ENCODE measurements at regions not wholly inside any gene's neighbourhood (a gene's known extent, or its start where the extent isn't known, plus 50 kb on each side); places are given as distances from the start of the nearest gene placed in this dataset.

DNA sequence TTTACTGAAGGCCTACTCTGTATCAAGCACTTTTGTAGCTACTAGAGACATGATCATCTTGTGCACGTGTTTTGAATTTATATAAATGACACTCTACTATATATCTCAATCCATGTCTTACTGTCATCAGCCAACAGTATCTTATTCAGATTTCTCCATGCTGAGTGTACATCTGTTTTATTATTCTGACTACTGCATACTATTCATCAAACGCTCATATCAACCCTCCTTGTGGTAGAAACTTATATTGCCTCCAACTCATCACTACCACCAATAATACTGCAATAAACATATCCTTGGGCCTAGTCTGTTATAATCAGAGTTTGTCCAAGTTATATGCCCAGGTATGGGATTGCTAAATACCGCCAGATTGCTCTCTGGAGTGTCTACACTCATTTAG lies 81.6 kb upstream of the IRF2BP2 start:
- DNase-seq (ENCODE audit: low spot score): peak; percentile 38

DNA sequence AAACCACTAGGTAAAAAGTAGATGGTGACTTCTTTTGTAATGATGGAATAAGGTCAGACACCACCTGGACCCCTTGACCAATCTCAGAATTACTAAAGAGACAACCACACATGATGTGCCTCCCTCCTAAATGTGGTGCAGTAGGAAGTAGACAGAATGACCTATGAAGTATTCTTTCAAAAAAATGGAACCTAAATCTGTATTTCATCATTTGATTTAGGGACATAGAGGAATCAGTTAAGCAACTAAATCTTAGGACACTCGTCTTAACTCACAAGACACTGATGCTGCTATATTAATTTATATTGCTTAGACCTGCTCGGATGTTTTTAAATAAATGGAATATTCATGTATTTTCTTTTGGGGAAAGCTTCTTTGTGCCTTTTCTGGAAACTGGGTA lies 80.9 kb upstream of the IRF2BP2 start:
- no peak for DNase-seq (ENCODE audit: low spot score)

DNA sequence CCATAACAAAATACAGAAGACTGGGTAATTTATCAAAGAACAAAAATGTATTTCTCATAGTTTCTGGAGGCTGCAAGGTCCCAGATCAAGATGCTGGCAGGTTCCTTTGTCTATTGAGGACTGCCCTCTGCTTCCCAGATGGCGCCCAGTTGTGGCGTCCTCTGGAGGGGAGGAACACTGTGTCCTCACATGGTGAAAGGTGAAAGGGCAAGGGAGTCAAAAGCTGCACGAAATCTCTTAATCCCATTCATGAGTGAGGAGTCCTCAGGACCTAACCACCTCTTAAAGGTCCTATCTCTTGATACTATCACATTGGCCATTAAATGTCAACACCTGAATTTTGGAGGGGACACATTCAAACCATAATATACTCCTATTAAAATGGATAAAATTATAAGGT lies 79.3 kb upstream of the IRF2BP2 start:
- DNase-seq (ENCODE audit: low spot score): no peak

DNA sequence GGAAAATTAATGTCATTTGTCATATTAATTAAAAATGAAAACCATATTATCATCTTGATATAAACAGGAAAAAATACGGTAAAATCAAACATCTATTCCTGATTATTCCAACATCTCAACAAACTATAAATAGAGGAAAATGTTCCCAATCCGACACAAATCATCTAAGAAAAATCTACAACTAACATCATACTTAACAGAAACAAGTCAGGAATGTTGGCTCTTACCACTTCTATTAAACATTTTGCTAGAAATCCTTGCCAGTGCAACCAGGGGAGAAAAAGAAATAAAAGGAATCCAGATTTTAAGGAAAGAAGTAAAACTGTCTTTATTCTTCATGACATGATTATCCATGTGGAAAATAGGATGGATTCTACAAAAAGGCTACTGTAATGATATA lies 77.0 kb upstream of the IRF2BP2 start:
- no peak for DNase-seq (ENCODE audit: low spot score)

DNA sequence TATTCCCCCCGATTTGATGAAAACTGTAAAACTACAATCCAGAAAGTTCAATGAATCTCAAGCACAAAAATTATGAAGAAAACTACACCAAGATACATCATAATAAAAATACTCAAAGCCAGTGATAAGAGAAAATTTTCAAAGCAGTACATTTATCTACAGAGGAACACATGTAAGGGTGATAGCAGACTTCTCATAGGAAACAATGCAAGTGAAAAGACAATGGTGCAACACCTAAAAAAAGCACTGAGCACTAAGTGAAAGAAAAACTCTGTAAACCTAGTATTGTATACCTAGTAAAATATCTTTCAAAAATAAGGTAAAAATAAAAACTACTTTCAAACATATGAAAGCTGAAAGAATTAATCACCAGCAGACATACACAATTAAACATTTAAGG lies 76.1 kb upstream of the IRF2BP2 start:
- DNase-seq (ENCODE audit: low spot score): no peak

DNA sequence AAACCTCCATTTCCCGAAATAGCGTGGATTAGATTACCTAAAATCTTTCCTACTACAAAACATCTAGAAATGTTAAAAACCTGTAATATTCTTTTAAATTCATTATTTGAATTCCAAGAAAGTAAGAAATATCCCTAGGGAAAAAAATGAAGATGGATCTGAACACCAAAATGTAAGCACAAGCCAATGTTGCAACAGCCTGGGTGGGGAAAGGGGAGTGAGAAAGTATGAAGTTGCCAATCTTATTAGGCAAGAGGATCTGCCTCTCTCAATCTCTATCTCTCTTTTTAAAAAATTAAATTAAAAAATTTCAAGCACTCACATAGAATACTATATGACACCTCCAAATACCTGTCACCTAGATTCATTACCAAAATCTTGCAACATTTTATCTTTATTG lies 74.9 kb upstream of the IRF2BP2 start:
- no peak for DNase-seq (ENCODE audit: low spot score)

DNA sequence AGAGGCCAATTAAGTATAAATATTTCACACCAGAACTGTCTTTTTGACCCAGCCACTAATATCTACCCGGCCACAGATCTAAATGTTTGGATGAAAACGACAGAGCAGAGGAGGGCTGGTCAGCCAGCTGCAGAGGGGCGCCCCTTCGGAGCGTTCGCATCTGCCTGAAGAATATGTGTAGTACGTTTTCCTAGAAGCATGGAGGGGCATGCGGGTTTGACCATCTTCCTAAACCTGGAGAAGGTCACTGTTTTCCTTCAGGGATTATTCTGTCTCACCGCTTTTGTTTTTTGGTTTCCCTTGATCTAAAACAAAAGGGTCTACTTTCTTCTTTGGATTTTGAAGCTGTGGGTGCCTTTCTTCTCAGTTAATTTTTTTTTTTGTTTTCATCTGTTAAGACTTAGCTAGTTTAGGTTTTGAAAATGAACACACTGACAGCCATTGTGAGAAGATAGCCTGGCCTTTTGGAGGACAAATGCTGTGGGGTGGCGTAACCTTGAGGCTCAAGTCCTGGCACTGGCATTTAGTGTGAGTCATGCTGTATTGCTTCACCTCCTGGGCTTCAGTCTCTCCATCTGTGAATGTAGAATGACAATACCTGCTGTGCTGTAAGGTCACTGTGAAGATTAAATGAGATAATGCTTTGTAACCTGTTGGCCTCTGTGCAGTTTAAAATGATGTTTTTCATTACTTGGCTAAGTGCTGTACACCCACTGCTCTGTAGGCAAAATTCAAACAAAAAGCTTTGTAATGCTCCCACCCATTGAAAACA lies 74.1 kb upstream of the IRF2BP2 start:
- DNase-seq (ENCODE audit: low spot score): no peak

DNA sequence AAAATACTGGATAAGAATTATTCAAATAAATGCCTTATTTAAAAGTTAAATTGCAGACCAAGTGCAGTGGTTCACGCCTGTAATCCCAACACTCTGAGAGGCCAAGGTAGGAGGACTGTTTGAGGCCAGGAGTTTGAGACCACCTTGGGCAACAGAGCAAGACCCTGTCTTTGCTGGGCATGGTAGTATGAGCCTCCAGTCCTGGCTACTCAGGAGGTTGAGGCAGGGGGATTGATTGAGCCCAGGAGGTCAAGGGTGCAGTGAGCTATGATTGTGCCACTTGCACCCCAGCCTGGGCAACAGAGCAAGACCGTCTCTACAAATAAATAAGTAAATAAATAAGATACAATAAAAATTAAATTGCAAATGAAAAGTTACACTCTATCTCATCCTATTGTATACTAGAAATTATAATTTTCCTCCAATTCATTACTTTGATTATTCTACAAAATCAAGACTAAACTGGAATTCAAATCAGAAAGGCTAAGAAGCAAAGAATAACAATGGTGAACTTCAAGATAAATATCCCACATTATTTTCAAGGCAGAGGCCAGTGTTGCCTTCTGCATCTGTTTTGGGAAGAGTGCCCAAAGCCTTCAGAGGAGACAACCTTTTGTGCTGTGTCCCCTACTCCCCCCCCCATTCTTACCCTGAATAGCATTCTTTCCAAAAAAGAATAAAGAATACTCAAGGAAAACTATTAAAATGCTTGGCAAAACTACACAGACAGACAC lies 73.3 kb upstream of the IRF2BP2 start:
- DNase-seq (ENCODE audit: low spot score): no peak

DNA sequence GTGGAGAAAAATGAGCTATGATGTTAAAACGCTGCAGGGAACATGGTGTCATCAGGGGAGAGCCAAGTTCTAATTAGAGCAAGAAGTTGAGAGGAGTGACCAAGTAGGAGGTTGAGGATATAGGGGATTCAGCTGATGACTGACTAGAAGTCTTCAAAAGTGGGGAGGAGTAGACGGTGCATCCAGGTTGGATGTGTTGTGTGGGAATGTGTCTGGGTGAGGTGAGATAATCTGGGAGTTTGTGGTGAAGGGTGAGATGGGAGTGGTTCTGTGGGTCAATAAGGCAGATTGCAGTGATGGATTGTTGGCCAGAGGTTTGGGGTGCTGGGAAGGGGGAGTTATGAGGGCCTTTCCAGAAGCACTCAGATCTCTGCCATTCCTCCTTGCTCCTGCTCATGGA lies 72.0 kb upstream of the IRF2BP2 start:
- DNase-seq (ENCODE audit: low spot score): no peak

DNA sequence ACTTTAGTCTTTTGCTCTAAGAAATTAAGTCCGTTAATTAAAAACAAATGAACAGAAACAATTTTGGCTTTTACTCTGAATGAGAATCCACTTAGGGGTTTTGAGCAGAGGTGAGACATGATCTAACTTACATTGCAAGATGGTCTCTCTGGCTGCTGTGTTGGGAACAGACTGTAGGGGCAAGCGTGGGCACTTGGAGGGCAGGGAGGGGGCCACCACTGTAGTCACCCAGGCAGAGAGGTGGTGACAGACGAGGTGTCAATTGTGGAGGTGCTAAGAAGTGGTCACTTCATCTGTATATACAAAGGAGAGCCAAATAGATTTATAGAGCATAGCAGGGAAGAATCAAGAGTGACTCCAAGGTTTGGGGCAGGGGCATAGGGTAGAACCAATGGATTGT lies 71.1 kb upstream of the IRF2BP2 start:
- DNase-seq (ENCODE audit: low spot score): no peak

DNA sequence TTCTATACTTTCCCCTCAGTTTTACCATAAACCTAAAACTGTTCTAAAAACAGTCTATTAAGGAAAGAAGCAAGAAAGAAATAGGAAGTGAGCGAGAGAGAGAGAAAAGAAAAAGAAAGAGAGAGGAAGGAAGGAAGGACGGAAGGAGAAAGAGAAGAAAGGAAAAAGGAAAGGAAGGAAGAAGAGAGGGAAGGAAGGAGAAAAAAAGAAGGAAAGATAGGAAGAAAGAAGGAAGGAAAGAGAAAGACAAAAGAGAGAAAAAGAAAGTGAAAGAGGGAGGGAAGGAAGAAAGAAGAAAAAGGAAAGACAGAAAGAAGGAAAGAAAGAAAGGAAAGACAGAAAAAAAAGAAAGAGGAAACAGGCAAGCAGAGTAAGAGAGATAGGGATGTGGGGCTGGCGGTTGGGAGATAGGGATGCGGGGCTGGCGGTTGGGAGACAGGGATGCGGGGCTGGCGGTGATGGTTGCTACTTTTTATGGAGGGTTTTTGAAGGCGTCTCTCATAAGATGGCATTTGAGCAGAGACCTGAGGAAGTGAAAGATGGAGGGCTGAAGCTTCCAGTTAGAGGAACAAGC lies 70.4 kb upstream of the IRF2BP2 start:
- DNase-seq (ENCODE audit: low spot score): no peak

DNA sequence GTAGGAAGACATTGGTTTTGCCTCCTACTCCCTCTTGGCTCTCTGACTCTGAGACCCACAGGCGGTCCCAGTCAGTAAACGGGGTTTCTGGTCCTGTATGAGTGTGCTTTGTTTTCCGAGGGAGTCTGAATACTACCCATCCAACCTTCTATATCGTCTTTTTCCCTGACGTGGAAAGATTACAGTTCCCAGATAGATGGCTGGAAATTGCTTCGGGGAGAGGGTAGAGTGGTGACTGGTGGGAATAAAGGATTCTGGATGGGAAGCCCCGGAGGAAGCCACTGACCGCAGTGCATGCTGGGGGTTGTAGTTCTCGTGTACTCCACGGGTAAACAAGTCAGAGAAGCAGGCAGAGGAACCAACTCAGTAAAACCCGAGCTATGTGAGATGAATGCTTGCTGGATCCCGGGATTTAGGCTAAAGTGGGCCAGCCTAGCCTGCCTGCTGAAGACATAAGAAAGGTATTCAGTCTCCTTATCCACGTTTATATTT lies 66.2 kb upstream of the IRF2BP2 start:
- peak; percentile 58 for DNase-seq (ENCODE audit: low spot score)

DNA sequence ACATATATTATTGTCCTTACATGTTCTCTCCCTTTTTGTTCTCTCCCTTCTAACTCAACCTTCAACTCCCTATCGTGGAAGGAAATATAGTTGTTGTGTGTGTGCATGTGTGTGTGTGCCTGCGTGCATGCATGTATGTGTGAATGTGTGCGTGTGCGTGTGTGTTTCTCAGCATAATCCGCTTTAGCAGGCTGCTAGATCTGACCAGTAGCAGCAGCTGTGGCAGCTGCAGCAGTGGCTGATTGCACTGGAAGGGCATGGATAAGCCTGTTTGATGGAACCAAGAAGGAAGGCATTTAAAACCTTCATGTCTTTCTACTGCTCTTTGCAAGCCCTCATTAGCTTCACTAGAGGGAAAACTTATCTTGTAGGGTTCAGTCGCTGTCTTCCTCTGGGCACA lies 65.6 kb upstream of the IRF2BP2 start:
- no peak for DNase-seq (ENCODE audit: low spot score)

DNA sequence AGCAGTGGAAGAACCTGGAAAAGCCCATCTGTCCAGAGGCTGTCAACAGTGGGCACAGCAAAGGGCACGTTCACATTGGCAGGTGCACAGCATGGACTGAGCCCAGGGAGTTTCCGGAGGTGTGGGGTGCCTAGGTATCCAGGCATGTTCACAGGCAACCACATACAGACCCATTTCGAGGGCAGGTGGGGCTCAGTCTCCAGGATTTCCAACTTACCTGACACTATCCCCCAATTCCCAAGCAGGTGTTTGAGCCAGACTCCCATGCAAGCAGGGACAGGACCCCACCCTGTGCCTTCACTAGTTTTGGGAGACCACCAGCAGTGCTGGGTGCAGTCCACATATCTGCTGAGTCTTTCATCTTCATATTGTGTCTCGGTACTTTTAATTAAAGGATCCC lies 65.0 kb upstream of the IRF2BP2 start:
- no peak for DNase-seq (ENCODE audit: low spot score)

DNA sequence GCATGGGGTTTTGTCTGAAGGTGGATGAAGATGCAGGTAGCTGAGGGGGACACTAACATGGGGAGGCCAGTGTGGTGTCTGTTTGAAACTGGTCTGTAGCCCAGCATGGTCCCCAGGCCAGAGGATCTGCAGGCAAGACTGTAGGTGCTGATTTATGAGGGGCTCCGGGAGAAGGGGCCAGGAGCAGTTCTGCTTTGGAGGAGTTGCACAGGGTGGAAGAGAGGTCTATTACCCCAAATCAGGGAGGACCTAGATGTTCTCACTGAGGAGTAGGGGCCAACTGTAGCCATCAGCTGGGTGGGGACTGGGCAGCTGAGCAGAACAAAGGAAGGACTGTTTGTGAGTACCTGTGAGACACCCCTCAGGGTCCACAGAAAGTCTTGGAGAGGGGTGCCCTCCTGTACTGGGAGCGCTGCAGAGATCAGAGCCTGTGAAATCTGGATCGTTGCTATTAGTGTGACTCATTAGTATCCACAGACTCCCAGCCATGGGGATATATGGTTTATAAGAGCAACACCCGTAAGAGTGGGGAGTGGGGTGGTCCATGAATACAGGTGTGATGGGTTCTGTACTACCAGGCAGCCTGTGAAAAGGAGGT lies 64.3 kb upstream of the IRF2BP2 start:
- no peak for DNase-seq (ENCODE audit: low spot score)

DNA sequence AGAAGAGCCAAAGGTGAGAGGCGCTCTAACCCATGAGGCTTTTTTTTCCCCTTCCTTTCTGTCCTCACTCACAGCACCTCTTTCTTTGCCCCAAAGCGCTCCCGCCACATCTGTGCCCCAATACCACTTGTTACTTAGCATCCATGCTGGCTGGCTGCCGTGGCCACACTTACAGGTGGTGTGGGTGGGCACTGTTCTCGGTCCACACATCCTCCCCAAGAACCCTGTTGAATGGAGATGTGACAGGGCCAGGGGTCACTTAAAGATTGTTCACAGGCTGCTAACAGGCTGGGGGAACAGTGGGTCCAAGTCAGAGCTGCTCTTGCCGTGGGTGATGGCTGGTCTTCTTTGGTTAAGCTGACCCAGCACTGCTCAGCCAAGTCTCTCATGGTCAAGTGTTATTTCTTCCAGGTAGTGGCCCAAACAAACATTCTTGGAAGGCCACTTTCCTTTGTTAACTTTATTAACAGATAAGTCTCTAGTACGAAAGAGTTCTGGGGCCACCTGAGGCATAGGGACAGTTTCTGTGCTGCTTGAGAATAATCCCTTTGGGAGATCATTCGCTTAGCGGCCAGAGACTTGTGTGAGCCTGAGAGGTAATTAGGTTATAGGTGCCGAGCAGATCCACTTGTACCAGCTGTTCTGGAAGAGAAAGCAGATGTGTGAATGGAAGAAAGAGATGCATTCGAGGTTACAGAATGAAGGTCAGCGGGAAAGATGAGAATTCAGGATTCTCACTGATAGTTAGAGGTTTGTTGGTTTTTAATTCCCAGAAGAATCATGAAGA lies 62.6 kb upstream of the IRF2BP2 start:
- no peak for DNase-seq (ENCODE audit: low spot score)

DNA sequence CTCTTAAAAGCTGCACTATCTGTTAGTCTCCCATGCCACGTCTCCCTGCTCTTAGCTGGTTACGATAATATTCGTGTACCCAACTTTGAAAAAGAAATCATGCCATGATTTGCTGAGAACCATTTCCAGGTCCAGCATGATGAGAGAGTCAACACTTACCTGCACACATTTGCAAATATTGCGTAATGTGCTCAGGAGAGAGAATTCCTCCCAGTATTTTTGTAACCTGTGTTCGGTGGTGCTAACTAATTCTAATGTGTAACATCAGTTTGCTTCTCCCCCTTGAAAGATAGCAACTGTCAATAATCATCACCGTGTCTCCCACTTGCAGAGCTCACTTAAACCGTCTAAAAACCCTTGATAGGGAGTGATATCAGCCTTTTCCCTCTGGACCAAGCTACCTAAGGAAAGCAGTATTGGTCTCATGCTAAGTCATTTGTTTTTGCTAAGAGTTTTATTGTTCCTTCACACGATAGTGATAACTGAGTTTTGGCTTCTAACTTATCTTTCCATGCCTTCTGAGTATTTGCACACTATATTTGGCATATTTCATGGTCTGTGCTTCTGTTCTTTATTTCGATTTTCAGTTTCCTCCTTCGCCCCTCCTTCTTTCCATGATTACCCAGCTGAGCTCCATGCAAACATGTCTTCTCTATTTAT lies 61.1 kb upstream of the IRF2BP2 start:
- DNase-seq (ENCODE audit: low spot score): no peak

DNA sequence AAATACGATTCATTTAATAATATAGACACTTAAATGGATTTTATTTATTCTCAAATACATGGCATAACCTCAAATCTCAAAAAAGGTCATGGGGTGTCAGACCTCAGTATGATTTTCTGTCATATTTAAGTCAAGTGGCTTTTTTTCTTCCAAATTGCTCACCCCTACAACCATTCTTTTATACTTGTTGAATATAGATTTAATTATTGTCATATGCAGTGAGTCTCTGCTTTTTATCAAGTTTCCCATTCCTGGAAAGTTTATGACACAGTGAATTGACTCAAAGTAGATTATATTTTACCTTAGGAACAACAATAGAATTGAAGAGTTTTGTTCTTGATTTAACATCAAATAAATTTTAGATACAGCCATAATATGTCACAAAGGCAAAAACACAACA lies 59.5 kb upstream of the IRF2BP2 start:
- no peak for DNase-seq (ENCODE audit: low spot score)

DNA sequence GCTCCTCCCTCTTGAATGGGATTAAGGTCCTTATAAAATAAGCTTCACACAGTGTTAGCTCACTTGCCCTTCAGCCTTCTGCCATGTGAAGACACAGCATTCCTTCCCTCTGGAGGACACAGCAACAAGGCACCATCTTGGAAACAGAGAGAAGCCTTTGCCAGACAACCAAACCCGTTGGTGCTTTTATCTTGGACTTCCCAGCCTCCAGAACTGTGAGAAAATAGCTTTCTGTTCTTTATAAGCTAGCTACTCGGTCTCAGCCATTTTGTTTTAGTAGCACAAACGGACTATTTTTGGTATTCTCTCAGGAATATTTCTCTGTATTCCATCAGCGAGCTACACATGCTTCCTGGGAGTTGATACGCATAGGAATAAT lies 58.6 kb upstream of the IRF2BP2 start:
- DNase-seq (ENCODE audit: low spot score): no peak

DNA sequence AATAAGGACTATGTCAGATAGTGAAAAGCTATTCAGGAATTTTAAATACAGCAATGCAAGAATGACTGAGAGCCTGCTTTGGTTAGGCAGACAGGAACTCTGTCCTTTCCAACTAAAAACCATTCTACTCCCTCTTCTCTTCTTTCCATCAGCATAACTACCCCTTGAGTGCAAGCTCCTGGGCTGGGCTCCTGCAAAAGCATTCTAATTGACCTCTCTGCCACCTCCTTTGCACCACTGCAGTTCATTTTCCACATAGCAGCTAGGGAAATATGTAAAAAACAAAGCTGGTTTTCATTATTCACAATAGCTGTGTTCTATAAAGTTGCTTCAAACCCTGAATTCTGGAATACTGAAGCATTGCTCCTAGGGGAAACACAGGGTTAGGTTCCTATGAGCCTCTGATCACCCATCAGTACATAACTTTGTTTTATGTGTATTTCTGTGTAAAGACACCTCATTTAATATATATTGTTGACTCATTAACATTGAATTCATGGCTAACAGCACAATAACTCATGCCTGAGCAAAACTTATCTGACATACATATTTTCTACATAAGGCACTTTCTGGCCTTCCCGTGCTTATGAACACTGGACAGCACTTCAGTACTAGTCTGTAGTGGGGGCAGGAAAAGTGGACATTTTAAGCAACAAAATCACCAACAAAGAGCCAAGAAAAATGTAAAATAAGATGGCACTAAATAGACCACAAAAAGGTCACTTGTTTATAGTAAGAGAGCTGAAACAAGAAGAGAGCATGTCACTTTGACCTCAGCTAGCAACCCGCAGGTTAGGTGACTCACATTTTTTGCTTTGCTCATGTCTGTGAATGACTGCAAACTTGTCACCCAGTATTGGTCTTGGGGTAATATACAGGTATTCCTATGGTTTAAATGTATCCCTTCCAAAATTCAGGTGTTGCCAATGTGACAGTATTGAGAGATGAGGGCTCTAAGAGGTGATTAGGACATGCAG lies 57.9 kb upstream of the IRF2BP2 start:
- no peak for DNase-seq (ENCODE audit: low spot score)

Measured in NAMALWA (cell line).